ENCODE measurements at regions not wholly inside any gene's neighbourhood (a gene's known extent, or its start where the extent isn't known, plus 50 kb on each side); places are given as distances from the start of the nearest gene placed in this dataset.

GRCh38 chr1:18569251-18569650 is 61.4 kb upstream of the PAX7 start:
- H3K27ac Mint-ChIP-seq (ENCODE audit: unreplicated experiment): no peak overlapping the region
- no peaks in the 10 kb centered on the region for H3K4me1 Mint-ChIP-seq (ENCODE audit: low read depth)
- no peak for DNase-seq (ENCODE audit: low spot score)
- H3K4me3 Mint-ChIP-seq (ENCODE audit: unreplicated experiment): no peak overlapping the region
- H3K9me3 Mint-ChIP-seq (ENCODE audit: low read depth): peaks cover 8% of the 10 kb centered on the region
- TF ChIP-seq CTCF (IDR thresholded peaks at IDR 0.05): no peak
- peaks cover 2% of the 10 kb centered on the region for H3K36me3 Mint-ChIP-seq (ENCODE audit: low read depth)
- peaks cover 57% of the 10 kb centered on the region for H3K27me3 Mint-ChIP-seq (ENCODE audit: low read depth)

- H3K4me1 Mint-ChIP-seq (ENCODE audit: low read depth): no peaks in the 10 kb centered on the region
- no peak for TF ChIP-seq CTCF (IDR thresholded peaks at IDR 0.05)
- H3K36me3 Mint-ChIP-seq (ENCODE audit: low read depth): peaks cover 2% of the 10 kb centered on the region
- no peak for DNase-seq (ENCODE audit: low spot score)
- H3K9me3 Mint-ChIP-seq (ENCODE audit: low read depth): peaks cover 8% of the 10 kb centered on the region
- peaks cover 55% of the 10 kb centered on the region for H3K27me3 Mint-ChIP-seq (ENCODE audit: low read depth)
- no peak overlapping the region for H3K4me3 Mint-ChIP-seq (ENCODE audit: unreplicated experiment)
- H3K27ac Mint-ChIP-seq (ENCODE audit: unreplicated experiment): no peak overlapping the region
Measured at GRCh38 chr1:18569811-18570545, 60.7 kb upstream of the PAX7 start.

- H3K36me3 Mint-ChIP-seq (ENCODE audit: low read depth): peaks cover 2% of the 10 kb centered on the region
- H3K9me3 Mint-ChIP-seq (ENCODE audit: low read depth): peaks cover 8% of the 10 kb centered on the region
- H3K4me3 Mint-ChIP-seq (ENCODE audit: unreplicated experiment): no peak overlapping the region
- H3K4me1 Mint-ChIP-seq (ENCODE audit: low read depth): peaks cover 2% of the 10 kb centered on the region
- no peak for DNase-seq (ENCODE audit: low spot score)
- TF ChIP-seq CTCF (IDR thresholded peaks at IDR 0.05): no peak
- H3K27me3 Mint-ChIP-seq (ENCODE audit: low read depth): peaks cover 46% of the 10 kb centered on the region
- H3K27ac Mint-ChIP-seq (ENCODE audit: unreplicated experiment): no peak overlapping the region
Measured at GRCh38 chr1:18571275-18571674, 59.4 kb upstream of the PAX7 start.

GRCh38 chr1:18572022-18572880 is 58.4 kb upstream of the PAX7 start:
- no peak overlapping the region for H3K4me3 Mint-ChIP-seq (ENCODE audit: unreplicated experiment)
- peaks cover 2% of the 10 kb centered on the region for H3K36me3 Mint-ChIP-seq (ENCODE audit: low read depth)
- no peak for TF ChIP-seq CTCF (IDR thresholded peaks at IDR 0.05)
- H3K27me3 Mint-ChIP-seq (ENCODE audit: low read depth): peaks cover 42% of the 10 kb centered on the region
- peaks cover 2% of the 10 kb centered on the region for H3K4me1 Mint-ChIP-seq (ENCODE audit: low read depth)
- DNase-seq (ENCODE audit: low spot score): no peak
- H3K27ac Mint-ChIP-seq (ENCODE audit: unreplicated experiment): no peak overlapping the region
- peaks cover 8% of the 10 kb centered on the region for H3K9me3 Mint-ChIP-seq (ENCODE audit: low read depth)

- no peaks in the 10 kb centered on the region for H3K36me3 Mint-ChIP-seq (ENCODE audit: low read depth)
- H3K4me3 Mint-ChIP-seq (ENCODE audit: unreplicated experiment): no peak overlapping the region
- peaks cover 36% of the 10 kb centered on the region for H3K27me3 Mint-ChIP-seq (ENCODE audit: low read depth)
- no peak for DNase-seq (ENCODE audit: low spot score)
- peaks cover 3% of the 10 kb centered on the region for H3K9me3 Mint-ChIP-seq (ENCODE audit: low read depth)
- no peak overlapping the region for H3K27ac Mint-ChIP-seq (ENCODE audit: unreplicated experiment)
- peaks cover 2% of the 10 kb centered on the region for H3K4me1 Mint-ChIP-seq (ENCODE audit: low read depth)
- TF ChIP-seq CTCF (IDR thresholded peaks at IDR 0.05): no peak
Measured at GRCh38 chr1:18573170-18573569, 57.5 kb upstream of the PAX7 start.

Data from chondrocyte (in vitro differentiated cells).